NOMO-1 treated with DMSO at 0.1 percent for 48 hours (cell line): ENCODE measurements at regions not wholly inside any gene's neighbourhood (a gene's known extent, or its start where the extent isn't known, plus 50 kb on each side); places are given as distances from the start of the nearest gene placed in this dataset.

Experiments used
- DNase-seq: peaks from one replicate; lab custom pipeline; 2025; ENCODE audit not compliant: unreplicated experiment; lab: John Stamatoyannopoulos, UW

DNA sequence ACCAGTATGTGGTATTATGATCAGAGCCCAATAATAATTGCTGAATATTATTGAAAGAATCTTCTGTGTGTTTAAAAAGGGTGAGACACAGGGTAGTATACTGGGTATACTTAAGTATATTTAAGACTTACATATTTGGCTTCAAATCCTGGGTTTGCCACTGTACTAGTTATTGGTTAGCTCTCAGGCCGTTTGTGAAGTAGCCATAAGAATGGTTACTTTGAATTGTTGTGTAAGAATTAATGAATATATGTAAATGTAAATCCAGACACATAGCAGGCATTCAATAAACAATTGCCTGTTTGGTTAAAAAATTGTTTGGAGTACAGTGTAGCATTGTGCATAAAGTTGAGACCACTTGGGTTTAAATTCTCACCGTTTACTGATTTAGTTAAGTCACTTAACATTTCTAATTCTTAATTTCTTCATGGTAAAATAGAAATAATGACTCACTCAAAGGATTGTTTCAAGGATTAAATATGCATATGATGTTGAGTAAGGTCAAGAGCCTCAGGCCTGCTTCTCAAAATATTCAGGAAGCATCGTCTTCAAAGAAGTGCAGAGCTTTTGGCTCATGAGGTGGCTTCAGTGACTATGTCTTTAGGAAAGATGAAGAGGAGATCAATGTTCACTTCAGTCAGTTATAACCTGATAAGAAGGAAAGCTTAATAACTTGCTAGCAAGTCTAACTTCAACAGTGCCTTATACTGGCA, 207.9 kb upstream of the NT5C1B start:
- no peak for DNase-seq

DNA sequence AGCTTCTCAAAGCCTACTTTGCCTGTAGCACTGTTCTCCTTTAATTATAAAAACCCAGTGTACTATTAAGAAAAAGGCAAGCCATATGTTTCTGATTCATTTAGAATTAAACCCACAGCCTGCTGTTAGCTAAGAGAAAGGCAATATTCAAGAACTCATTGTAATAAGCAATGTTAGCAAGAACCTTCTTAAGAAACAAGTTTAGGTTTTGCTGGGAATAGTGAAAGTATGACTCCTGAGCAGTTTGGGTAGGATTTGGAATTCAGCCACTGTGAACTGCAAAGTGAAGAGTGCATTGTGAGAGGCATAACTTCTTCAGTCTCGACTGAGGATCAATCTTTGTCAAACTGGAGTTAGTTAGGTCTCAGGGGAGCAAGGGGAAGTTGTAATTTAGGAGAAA, 206.5 kb upstream of the NT5C1B start:
- DNase-seq, result no peak

GRCh38 chr2:18792684-18793083, 203.3 kb upstream of the NT5C1B start:
- no peak for DNase-seq

DNA sequence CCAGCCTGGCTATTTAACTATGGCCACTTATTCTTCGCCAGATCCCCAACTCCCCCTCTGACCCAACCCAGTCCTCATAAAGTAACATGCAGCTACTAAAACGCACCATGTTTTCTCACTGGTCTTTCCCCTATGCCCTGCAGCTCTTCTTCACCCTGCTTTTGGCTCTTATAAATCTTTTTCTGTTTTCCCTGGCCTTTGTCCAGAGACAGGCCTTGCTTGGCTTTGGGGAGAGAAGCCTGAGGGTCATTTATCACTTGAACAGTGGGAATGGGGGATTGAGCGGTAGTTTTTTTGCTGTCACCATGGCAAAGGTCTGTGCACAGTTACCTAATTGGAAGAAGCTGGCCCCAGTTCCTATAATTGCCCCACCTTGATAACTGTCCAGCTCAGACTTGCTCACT, 202.9 kb upstream of the NT5C1B start:
- no peak for DNase-seq

GRCh38 chr2:18791172-18791797, 201.9 kb upstream of the NT5C1B start:
- DNase-seq, result no peak

- DNase-seq, result no peak
Measured at GRCh38 chr2:18790509-18791171, 201.3 kb upstream of the NT5C1B start.

- no peak for DNase-seq
Measured at GRCh38 chr2:18788592-18788991, 199.2 kb upstream of the NT5C1B start.

DNA sequence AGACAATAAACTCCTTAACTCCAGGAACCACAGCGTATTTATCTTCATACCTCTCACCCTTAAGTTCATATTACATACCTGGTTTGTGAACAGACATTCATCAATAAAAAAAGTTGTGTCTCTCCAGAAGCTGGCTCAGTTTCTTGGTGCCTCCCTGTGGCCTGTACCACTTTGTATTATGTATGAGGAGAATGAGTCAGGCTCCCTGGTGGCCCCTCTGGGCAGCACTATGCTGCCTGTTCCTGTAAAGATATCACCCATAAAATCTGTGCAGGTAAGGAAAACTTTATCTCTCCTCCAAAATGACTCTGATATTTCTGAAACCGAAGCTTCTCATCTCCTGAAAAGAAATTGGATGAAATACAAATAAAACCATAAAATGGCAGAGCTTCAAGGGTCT, 198.4 kb upstream of the NT5C1B start:
- DNase-seq, result no peak

DNA sequence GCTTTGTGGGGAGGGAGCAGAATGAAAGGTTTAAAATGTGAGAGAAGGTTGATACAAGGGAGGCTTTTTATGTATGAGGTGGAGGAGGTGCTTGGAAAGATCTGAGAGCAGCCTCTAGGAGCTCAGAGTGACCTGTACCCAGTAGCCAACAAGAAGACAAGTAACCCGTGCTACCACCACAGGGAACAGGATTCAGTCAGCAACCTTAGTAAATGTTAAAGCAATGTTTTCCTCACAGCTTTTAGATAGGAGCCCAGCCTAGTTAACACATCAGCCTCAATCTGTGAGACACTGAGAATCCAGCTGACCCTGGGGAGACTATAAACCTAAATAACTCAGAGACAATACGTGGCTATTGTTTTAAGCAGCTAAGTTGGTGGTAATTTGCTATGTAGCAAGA, 194.9 kb upstream of the NT5C1B start:
- DNase-seq, result no peak

DNA sequence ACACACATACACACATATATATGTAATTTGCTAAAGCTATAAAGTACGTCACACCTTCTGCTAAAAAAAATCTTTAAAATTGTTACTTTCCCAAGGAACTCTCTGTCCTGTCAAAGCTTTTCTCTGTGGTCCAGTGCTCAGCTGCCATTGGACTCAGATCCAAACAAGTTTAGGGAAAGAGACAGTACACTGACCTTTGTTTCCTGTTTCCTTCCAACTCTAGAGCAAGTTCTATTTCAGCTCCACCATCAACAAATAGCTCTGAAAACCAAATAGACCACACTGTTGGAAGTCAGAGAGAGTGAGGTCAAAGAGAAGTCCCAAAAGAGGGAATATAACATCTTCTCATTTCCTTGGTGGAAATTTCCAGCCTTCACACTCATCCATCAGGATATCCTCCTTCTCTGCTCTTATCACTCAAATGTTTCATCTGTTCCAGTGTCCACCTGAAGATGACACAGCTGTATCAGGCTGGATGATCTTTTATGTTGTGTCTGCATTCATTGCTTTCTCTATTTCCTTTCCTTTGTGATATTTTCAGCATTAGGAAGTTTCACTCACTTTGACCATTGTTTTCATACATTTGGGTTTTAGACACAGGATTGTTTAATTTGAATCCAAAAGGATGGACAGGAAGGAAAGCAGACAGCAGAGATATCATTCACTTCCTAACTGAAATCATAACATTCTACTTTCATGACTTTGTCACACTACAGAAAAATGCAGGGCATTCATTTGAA, 192.3 kb upstream of the NT5C1B start:
- no peak for DNase-seq

- DNase-seq, result no peak
Measured at GRCh38 chr2:18777250-18777812, 188.0 kb upstream of the NT5C1B start.

GRCh38 chr2:18771212-18771611, 181.8 kb upstream of the NT5C1B start:
- no peak for DNase-seq

DNA sequence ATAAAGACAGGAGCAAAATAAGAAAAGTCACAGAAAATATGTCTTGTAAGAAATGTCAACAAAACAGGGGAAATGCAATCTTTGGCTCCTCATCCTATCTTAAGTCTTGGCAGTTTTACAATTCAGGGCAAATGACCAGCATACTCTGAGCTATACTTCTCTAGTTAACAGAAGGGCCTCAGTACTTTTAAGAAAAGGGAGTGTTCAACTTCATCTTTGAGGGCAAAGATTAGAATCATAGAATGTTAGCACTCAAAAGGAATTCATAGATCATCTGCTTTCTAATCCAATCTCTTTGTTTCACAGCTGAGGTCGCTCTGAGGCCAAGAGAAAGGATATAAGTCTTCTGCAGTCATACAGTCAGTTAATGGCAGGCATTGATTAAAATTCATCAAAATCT, 174.0 kb upstream of the NT5C1B start:
- no peak for DNase-seq

DNA sequence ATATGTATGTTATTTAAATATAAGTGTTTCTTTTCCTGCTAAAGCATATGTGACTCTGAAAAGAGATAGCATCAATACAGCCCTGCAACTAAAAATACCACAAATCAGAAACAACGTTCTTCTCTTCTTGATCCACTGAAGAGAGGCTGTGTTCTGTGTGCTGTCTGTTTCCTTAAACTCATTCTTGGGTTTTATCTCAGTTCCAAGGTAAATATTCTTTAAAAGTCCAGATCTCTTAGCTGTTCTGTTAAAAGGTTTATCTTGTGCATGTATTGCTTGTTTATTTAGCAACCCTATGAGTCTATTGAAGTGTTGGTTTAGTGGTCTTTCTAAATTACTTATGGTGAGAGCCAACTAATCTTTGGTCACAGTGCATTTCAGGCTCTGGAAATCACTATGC, 173.3 kb upstream of the NT5C1B start:
- no peak for DNase-seq

DNA sequence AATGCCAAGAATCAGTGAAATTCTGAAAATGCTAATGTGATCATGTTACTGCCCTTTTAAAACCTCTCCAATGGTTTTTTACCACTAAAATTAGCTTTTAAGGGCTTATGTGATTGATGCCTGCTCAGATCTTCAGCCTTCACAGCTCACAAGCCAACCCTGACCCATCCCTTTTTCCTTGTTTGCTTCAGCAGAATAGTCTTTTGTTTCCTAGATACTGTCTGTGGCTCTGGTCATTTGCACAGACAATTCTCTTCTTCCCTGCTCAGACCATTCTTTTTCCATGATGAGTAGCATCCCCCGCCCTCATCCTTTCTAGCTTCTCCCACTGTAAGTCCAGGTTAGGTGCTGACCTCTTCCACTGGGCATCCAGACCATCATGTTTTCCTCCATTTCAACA, 164.9 kb upstream of the NT5C1B start:
- DNase-seq, result no peak

DNA sequence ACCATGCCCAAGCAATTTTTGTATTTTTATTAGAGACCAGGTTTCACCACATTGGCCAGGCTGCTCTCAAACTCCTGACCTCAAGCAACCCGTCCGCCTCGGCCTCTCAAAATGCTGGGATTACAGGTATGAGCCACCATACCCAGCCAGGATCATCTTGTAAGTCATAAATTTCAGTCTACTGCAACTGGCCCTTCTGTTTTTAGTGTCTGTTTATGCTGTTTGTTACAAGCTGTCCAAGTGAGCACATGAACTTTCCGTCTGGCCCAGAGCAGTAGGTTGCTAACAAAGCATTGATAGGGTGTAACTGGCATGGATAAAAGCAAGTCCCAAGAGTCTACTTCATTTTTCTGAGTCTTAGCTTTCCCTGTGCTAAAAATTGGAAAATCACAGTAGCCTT, 164.4 kb upstream of the NT5C1B start:
- DNase-seq, result no peak

GRCh38 chr2:18752667-18753422, 163.5 kb upstream of the NT5C1B start:
- no peak for DNase-seq

DNA sequence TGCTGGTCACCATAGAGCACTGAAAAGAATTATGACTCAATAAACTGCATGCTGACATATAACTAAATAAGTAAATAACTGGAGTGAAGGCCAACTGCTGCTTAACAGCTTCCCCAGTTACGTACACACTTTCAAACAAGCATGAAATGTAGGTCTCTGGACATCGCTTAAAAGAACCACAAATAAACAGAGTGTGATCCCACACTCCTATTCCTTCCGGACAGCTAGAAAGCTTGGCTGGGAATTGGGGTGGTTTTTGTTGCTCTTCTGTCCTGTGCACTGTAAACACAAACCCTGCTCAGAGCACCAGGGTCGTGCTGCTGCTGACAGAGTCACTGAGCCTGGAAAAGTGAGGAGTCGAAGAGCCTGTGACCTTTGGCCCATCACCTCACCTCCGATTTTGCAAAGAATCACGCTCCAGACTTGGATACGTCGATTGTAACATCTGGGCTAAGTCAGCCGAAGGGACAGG, 162.7 kb upstream of the NT5C1B start:
- DNase-seq, result no peak

- DNase-seq, result no peak
Measured at GRCh38 chr2:18750672-18751554, 161.5 kb upstream of the NT5C1B start.
